Dermis microvascular lymphatic vessel endothelial cell (primary cell): ENCODE measurements at regions not wholly inside any gene's neighbourhood (a gene's known extent, or its start where the extent isn't known, plus 50 kb on each side); places are given as distances from the start of the nearest gene placed in this dataset.

Source experiments
- DNase-seq, 2 donors: peaks; one replicate each; pipeline versions ENCODE4 v3.0.0 to v3.0.0-alpha.2; 2010; ENCODE audit warnings: low read depth in 2 of 2

- DNase-seq = no peak
These were observed 139.5 kb downstream of the PFKFB3 start for GRCh38 chr10:6342096-6342685.

- no peak for DNase-seq
These were observed 140.7 kb downstream of the PFKFB3 start for GRCh38 chr10:6343305-6344010.

GRCh38 chr10:6345404-6345803 is 142.7 kb downstream of the PFKFB3 start:
- DNase-seq = no peak

- DNase-seq = no peak
These were observed 143.9 kb downstream of the PFKFB3 start for GRCh38 chr10:6346631-6347030.

- no peak for DNase-seq
These were observed 144.7 kb downstream of the PFKFB3 start for GRCh38 chr10:6347391-6347951.

- DNase-seq = no peak
These were observed 145.6 kb downstream of the PFKFB3 start for GRCh38 chr10:6348096-6348874.

GRCh38 chr10:6349846-6350535 is 147.3 kb downstream of the PFKFB3 start:
- DNase-seq = no peak

GRCh38 chr10:6350609-6351008 is 147.9 kb downstream of the PFKFB3 start:
- no peak for DNase-seq

GRCh38 chr10:6351495-6351894 is 148.8 kb downstream of the PFKFB3 start:
- no peak for DNase-seq

- DNase-seq = no peak
These were observed 150.8 kb downstream of the PFKFB3 start for GRCh38 chr10:6353526-6353925.

- no peak for DNase-seq
These were observed 151.5 kb downstream of the PFKFB3 start for GRCh38 chr10:6354168-6354772.

- DNase-seq = no peak
These were observed 153.6 kb downstream of the PFKFB3 start for GRCh38 chr10:6356280-6356793.

- DNase-seq = no peak
These were observed 159.1 kb downstream of the PFKFB3 start for GRCh38 chr10:6361869-6362268.

GRCh38 chr10:6362879-6363278 is 160.1 kb downstream of the PFKFB3 start:
- no peak for DNase-seq

GRCh38 chr10:6363511-6363910 is 160.8 kb downstream of the PFKFB3 start:
- DNase-seq = no peak

- DNase-seq = no peak
These were observed 161.6 kb downstream of the PFKFB3 start for GRCh38 chr10:6364283-6364682.

- no peak for DNase-seq
These were observed 162.2 kb downstream of the PFKFB3 start for GRCh38 chr10:6364893-6365292.

- DNase-seq = no peak
These were observed 162.7 kb downstream of the PFKFB3 start for GRCh38 chr10:6365384-6365783.
